HG03280 (cell line): ENCODE measurements at regions not wholly inside any gene's neighbourhood (a gene's known extent, or its start where the extent isn't known, plus 50 kb on each side); places are given as distances from the start of the nearest gene placed in this dataset.
"Not testable (repeated sequence)": the region's sequence is repeated elsewhere in the genome, so short reads cannot be mapped to it uniquely, and the experiment has no call there.

ENCODE experiments used
- ATAC-seq: cut with Tn5 transposase; IDR thresholded peaks from one replicate; pipeline ENCODE4 v1.9.1; 2021; ENCODE audit warnings: mild to moderate bottlenecking, moderate library complexity; ENCODE audit not compliant: unreplicated experiment

- no peak for ATAC-seq
Measured at GRCh38 chr6:11387707-11388430, 149.7 kb upstream of the TMEM170B start.

- no peak for ATAC-seq
Measured at GRCh38 chr6:11386726-11387125, 150.8 kb upstream of the TMEM170B start.

- peak; percentile 69 for ATAC-seq
Measured at GRCh38 chr6:11386323-11386722, 151.2 kb upstream of the TMEM170B start.

GRCh38 chr6:11384531-11385309, 152.3 kb upstream of the NEDD9 start:
- ATAC-seq = no peak

GRCh38 chr6:11381801-11382513, 149.5 kb upstream of the NEDD9 start:
- ATAC-seq = peak; percentile 73

- peak; percentile 1 for ATAC-seq
Measured at GRCh38 chr6:11380969-11381744, 148.7 kb upstream of the NEDD9 start.

GRCh38 chr6:11380549-11380948, 148.1 kb upstream of the NEDD9 start:
- no peak for ATAC-seq

- ATAC-seq = no peak
Measured at GRCh38 chr6:11379805-11380204, 147.3 kb upstream of the NEDD9 start.

- ATAC-seq = no peak
Measured at GRCh38 chr6:11378639-11379038, 146.2 kb upstream of the NEDD9 start.

GRCh38 chr6:11374036-11375010, 141.9 kb upstream of the NEDD9 start:
- ATAC-seq = peak; percentile 90

- ATAC-seq = no peak
Measured at GRCh38 chr6:11373208-11373607, 140.7 kb upstream of the NEDD9 start.

GRCh38 chr6:11372186-11372790, 139.8 kb upstream of the NEDD9 start:
- ATAC-seq = not testable (repeated sequence)

- ATAC-seq = no peak
Measured at GRCh38 chr6:11370191-11371018, 137.9 kb upstream of the NEDD9 start.

- no peak for ATAC-seq
Measured at GRCh38 chr6:11368760-11369159, 136.3 kb upstream of the NEDD9 start.

GRCh38 chr6:11368264-11368663, 135.8 kb upstream of the NEDD9 start:
- ATAC-seq = no peak

- no peak for ATAC-seq
Measured at GRCh38 chr6:11367638-11368199, 135.3 kb upstream of the NEDD9 start.

GRCh38 chr6:11366934-11367637, 134.6 kb upstream of the NEDD9 start:
- no peak for ATAC-seq
